ENCODE measurements at regions not wholly inside any gene's neighbourhood (a gene's known extent, or its start where the extent isn't known, plus 50 kb on each side); places are given as distances from the start of the nearest gene placed in this dataset.

- TF ChIP-seq EP300 (IDR thresholded peaks at IDR 0.05), result no peak
- TF ChIP-seq CTCF (IDR thresholded peaks at IDR 0.05), result no peak
Measured at GRCh38 chrX:125378205-125378604, 58.5 kb downstream of the TEX13C start.
